GM19467 (cell line): ENCODE measurements at regions not wholly inside any gene's neighbourhood (a gene's known extent, or its start where the extent isn't known, plus 50 kb on each side); places are given as distances from the start of the nearest gene placed in this dataset.
A peak's percentile ranks its signal among the peaks of the same experiment; 100 is the strongest.

Source experiments
- ATAC-seq: cut with Tn5 transposase; IDR thresholded peaks from one replicate; pipeline ENCODE4 v1.9.1; 2021; ENCODE audit warnings: mild to moderate bottlenecking, moderate library complexity; ENCODE audit not compliant: unreplicated experiment

- peak; percentile 27 for ATAC-seq
Measured at GRCh38 chr10:88082391-88082790, 219.0 kb downstream of the PTEN start.

- ATAC-seq: peak; percentile 70
Measured at GRCh38 chr10:88082806-88083596, 219.6 kb downstream of the PTEN start.

GRCh38 chr10:88083597-88083989 lies 220.2 kb downstream of the PTEN start:
- no peak for ATAC-seq

- no peak for ATAC-seq
Measured at GRCh38 chr10:88086187-88086960, 222.9 kb downstream of the PTEN start.

GRCh38 chr10:88088441-88089340 lies 225.3 kb downstream of the PTEN start:
- ATAC-seq: no peak

- ATAC-seq: no peak
Measured at GRCh38 chr10:88089498-88089897, 226.1 kb downstream of the PTEN start.

- ATAC-seq: no peak
Measured at GRCh38 chr10:88090568-88091214, 227.3 kb downstream of the PTEN start.

GRCh38 chr10:88091490-88092061 lies 228.2 kb downstream of the PTEN start:
- ATAC-seq: peak; percentile 82

- ATAC-seq: no peak
Measured at GRCh38 chr10:88092265-88092664, 228.8 kb downstream of the PTEN start.

GRCh38 chr10:88092973-88093372 lies 229.5 kb downstream of the PTEN start:
- no peak for ATAC-seq

- no peak for ATAC-seq
Measured at GRCh38 chr10:88094795-88095194, 231.4 kb downstream of the PTEN start.

GRCh38 chr10:88095223-88095721 lies 231.8 kb downstream of the PTEN start:
- no peak for ATAC-seq

GRCh38 chr10:88095778-88096431 lies 232.5 kb downstream of the PTEN start:
- no peak for ATAC-seq

GRCh38 chr10:88097092-88097516 lies 233.7 kb downstream of the PTEN start:
- no peak for ATAC-seq

- no peak for ATAC-seq
Measured at GRCh38 chr10:88097536-88097935, 234.1 kb downstream of the PTEN start.

- no peak for ATAC-seq
Measured at GRCh38 chr10:88100281-88100680, 236.9 kb downstream of the PTEN start.

- no peak for ATAC-seq
Measured at GRCh38 chr10:88101666-88102065, 238.2 kb downstream of the PTEN start.

GRCh38 chr10:88103576-88103975 lies 240.2 kb downstream of the PTEN start:
- ATAC-seq: no peak

GRCh38 chr10:88104223-88104622 lies 240.8 kb downstream of the PTEN start:
- ATAC-seq: no peak

- no peak for ATAC-seq
Measured at GRCh38 chr10:88106366-88106765, 242.9 kb downstream of the PTEN start.
